ENCODE measurements at regions not wholly inside any gene's neighbourhood (a gene's known extent, or its start where the extent isn't known, plus 50 kb on each side); places are given as distances from the start of the nearest gene placed in this dataset.

- Histone ChIP-seq H4K20me1 (ENCODE audit: insufficient read depth, low read length) (no peaks in the 10 kb centered on the region), H3K27me3 (ENCODE audit: insufficient read depth, low read length) (no peaks in the 10 kb centered on the region), H2AFZ (ENCODE audit: low read length) (no peak overlapping the region), H3K79me2 (ENCODE audit: insufficient read depth, low read length) (no peaks in the 10 kb centered on the region), H3K4me2 (ENCODE audit: low read length) (no peak overlapping the region), H3K9me3 (ENCODE audit: low read length) (no peaks in the 10 kb centered on the region), H3K4me3 (ENCODE audit: low read depth, low read length, poor library complexity, severe bottlenecking) (no peak overlapping the region), H3K27ac (ENCODE audit: low read depth, low read length, poor library complexity, severe bottlenecking) (no peak overlapping the region), H3K4me1 (ENCODE audit: insufficient read depth, low read length, severe bottlenecking) (no peaks in the 10 kb centered on the region), H3K9me2 (ENCODE audit: low read depth, low read length) (no peaks in the 10 kb centered on the region), H3K9ac (ENCODE audit: low read length) (no peak overlapping the region), H3F3A (ENCODE audit: insufficient read depth, low read length) (no peaks in the 10 kb centered on the region), H3K36me3 (ENCODE audit: insufficient read depth, low read length) (no peaks in the 10 kb centered on the region)
- no peak for TF ChIP-seq CTCF (IDR thresholded peaks at IDR 0.05; ENCODE audit: low read length)
- no peak for TF ChIP-seq EZH2 (IDR thresholded peaks at IDR 0.05; ENCODE audit: borderline replicate concordance, low read length)
Measured at GRCh38 chr6:145261758-145262157, 473.6 kb downstream of the EPM2A start.

GRCh38 chr6:145262771-145263170 lies 472.5 kb downstream of the EPM2A start:
- no peak overlapping the region for H3K4me3 ChIP-seq (ENCODE audit: low read depth, low read length, poor library complexity, severe bottlenecking)
- H3K4me1 ChIP-seq (ENCODE audit: insufficient read depth, low read length, severe bottlenecking), result no peaks in the 10 kb centered on the region

DNA sequence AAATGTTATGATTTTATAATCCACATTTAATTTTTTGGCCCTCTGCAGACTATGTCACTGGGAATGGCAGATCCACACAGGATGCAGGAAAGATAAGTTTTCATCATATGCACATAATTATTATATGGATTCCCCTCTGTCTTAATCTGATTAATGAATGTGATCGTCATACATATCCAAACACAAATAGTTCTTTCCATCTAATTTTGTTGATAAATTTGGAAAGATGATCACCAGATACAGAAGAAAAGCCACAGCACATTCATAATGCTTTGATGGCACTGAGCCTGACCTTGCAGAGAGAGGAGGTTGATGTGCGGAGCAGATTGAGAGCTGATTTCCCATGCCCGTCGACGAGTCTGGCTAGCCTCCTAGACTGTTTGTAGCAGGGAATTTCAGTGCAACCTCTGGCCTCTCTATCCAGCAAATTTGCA lies 471.5 kb downstream of the EPM2A start:
- Histone ChIP-seq H3K79me2 (ENCODE audit: insufficient read depth, low read length) (no peaks in the 10 kb centered on the region), H3K9me3 (ENCODE audit: low read length) (no peaks in the 10 kb centered on the region), H3K4me3 (ENCODE audit: low read depth, low read length, poor library complexity, severe bottlenecking) (no peak overlapping the region), H3F3A (ENCODE audit: insufficient read depth, low read length) (no peaks in the 10 kb centered on the region), H3K27me3 (ENCODE audit: insufficient read depth, low read length) (no peaks in the 10 kb centered on the region), H3K9ac (ENCODE audit: low read length) (no peak overlapping the region), H3K4me1 (ENCODE audit: insufficient read depth, low read length, severe bottlenecking) (no peaks in the 10 kb centered on the region), H3K27ac (ENCODE audit: low read depth, low read length, poor library complexity, severe bottlenecking) (no peak overlapping the region), H4K20me1 (ENCODE audit: insufficient read depth, low read length) (no peaks in the 10 kb centered on the region), H3K4me2 (ENCODE audit: low read length) (no peak overlapping the region), H3K9me2 (ENCODE audit: low read depth, low read length) (no peaks in the 10 kb centered on the region), H3K36me3 (ENCODE audit: insufficient read depth, low read length) (no peaks in the 10 kb centered on the region), H2AFZ (ENCODE audit: low read length) (no peak overlapping the region)
- TF ChIP-seq CTCF (IDR thresholded peaks at IDR 0.05; ENCODE audit: low read length) (no peak), EZH2 (IDR thresholded peaks at IDR 0.05; ENCODE audit: borderline replicate concordance, low read length) (no peak)

More at GRCh38 chr6:145262771-145263170, 472.5 kb downstream of the EPM2A start:
- Histone ChIP-seq H3F3A (ENCODE audit: insufficient read depth, low read length) (no peaks in the 10 kb centered on the region), H4K20me1 (ENCODE audit: insufficient read depth, low read length) (no peaks in the 10 kb centered on the region), H3K9me3 (ENCODE audit: low read length) (no peaks in the 10 kb centered on the region), H3K27ac (ENCODE audit: low read depth, low read length, poor library complexity, severe bottlenecking) (no peak overlapping the region), H3K4me2 (ENCODE audit: low read length) (no peak overlapping the region), H2AFZ (ENCODE audit: low read length) (no peak overlapping the region), H3K79me2 (ENCODE audit: insufficient read depth, low read length) (no peaks in the 10 kb centered on the region), H3K9me2 (ENCODE audit: low read depth, low read length) (no peaks in the 10 kb centered on the region), H3K36me3 (ENCODE audit: insufficient read depth, low read length) (no peaks in the 10 kb centered on the region), H3K9ac (ENCODE audit: low read length) (no peak overlapping the region), H3K27me3 (ENCODE audit: insufficient read depth, low read length) (no peaks in the 10 kb centered on the region)
- TF ChIP-seq EZH2 (IDR thresholded peaks at IDR 0.05; ENCODE audit: borderline replicate concordance, low read length) (no peak), CTCF (IDR thresholded peaks at IDR 0.05; ENCODE audit: low read length) (no peak)

Data from OCI-LY1 (cell line).